Breast epithelium (tissue), 4 donors: ENCODE measurements at regions not wholly inside any gene's neighbourhood (a gene's known extent, or its start where the extent isn't known, plus 50 kb on each side); places are given as distances from the start of the nearest gene placed in this dataset.
A peak's percentile ranks its signal among the peaks of the same experiment; 100 is the strongest.

Experiments
- DNase-seq, 2 donors: peaks; one replicate each; pipeline ENCODE4 v3.0.0-alpha.2; 2019; ENCODE audit warnings: low spot score in 2 of 2
- H3K27ac ChIP-seq, 2 donors: fragments of 200-600 bp; sonication (generic) in 1 of 2; one replicate each; pipeline ENCODE4 v1.5.1; 2016 to 2019; ENCODE audit warnings: mild to moderate bottlenecking in 1 of 2
- H3K27me3 ChIP-seq, 2 donors: fragments of 200-600 bp; sonication (generic) in 1 of 2; one replicate each; pipeline versions ENCODE4 v1.5.1 to v1.6.0; 2017 to 2019; ENCODE audit warnings: control low read depth in 1 of 2, mild to moderate bottlenecking in 1 of 2
- H3K36me3 ChIP-seq: fragments of 200-600 bp; one replicate; pipeline ENCODE4 v1.5.1; 2019
- H3K4me1 ChIP-seq, 2 donors: fragments of 200-600 bp; sonication (generic); one replicate each; pipeline ENCODE4 v1.5.1; 2016 to 2019; ENCODE audit warnings: control low read depth in 1 of 2
- H3K4me3 ChIP-seq, 3 donors: fragments of 200-600 bp; sonication (generic); 1 replicate in 2 of 3; 2 replicates in 1 of 3; pipeline ENCODE4 v1.5.1; 2016 to 2019; ENCODE audit warnings: mild to moderate bottlenecking in 3 of 3, moderate library complexity in 2 of 3
- H3K9me3 ChIP-seq, 2 donors: fragments of 200-600 bp; sonication (generic) in 1 of 2; one replicate each; pipeline ENCODE4 v1.5.1; 2016 to 2019; ENCODE audit warnings: control low read depth in 1 of 2
- CTCF ChIP-seq, 3 donors: fragments of 450-650 bp; IDR thresholded peaks; one replicate each; pipeline ENCODE4 v1.5.1; 2016 to 2017; ENCODE audit warnings: antibody characterized with exemption in 3 of 3, mild to moderate bottlenecking in 3 of 3, moderate library complexity in 3 of 3
- POLR2A ChIP-seq: fragments of 450-650 bp; IDR thresholded peaks from one replicate; pipeline ENCODE4 v1.6.1; 2016; ENCODE audit warnings: antibody characterized with exemption, mild to moderate bottlenecking, moderate library complexity
- POLR2AphosphoS5 ChIP-seq, 3 donors: sonication (generic); formaldehyde crosslinking; IDR thresholded peaks; one replicate each; pipeline ENCODE4 v1.6.1; 2017; ENCODE audit warnings: antibody characterized with exemption in 3 of 3
- intact Hi-C: fragments of 100-400 bp; cut with DNase I; formaldehyde crosslinking; loops from one replicate; pipeline ENCODE4 v1.15.1; 2023; ENCODE audit warnings: low total_unique reads

DNA sequence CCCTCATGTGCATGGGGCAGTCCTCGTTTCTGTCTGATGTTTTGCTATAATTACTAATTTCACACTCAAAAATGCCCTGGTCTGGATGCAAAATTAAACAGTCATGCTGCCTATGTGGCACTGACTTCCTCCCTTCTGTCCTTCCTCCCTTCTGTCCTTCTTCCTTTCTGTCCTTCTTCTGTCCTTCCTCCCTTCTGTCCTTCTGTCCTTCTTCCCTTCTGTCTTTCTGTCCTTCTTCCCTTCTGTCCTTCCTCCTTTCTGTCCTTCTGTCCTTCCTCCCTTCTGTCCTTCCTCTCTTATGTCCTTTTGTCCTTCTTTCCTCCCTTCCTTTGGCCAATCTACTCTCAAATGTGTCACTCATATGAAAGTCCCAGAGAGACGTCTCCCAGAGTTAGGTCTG lies 93.8 kb downstream of the IRF8 start:
- Histone ChIP-seq H3K4me1 (no peaks in the 10 kb centered on the region), H3K27ac (no peak overlapping the region), H3K27me3 (peaks cover 0 to 25% of the 10 kb centered on the region in 2 donors), H3K36me3 (no peaks in the 10 kb centered on the region), H3K4me3 (no peak overlapping the region), H3K9me3 (no peaks in the 10 kb centered on the region)
- TF ChIP-seq CTCF (IDR thresholded peaks at IDR 0.05) (no peak), POLR2AphosphoS5 (IDR thresholded peaks at IDR 0.05) (no peak), POLR2A (no peak)
- intact Hi-C loops, result no loop called here
- DNase-seq, result no peak

- DNase-seq, result no peak
- intact Hi-C loops, result no loop called here
Measured at GRCh38 chr16:85994492-85995490, 95.8 kb downstream of the IRF8 start.

DNA sequence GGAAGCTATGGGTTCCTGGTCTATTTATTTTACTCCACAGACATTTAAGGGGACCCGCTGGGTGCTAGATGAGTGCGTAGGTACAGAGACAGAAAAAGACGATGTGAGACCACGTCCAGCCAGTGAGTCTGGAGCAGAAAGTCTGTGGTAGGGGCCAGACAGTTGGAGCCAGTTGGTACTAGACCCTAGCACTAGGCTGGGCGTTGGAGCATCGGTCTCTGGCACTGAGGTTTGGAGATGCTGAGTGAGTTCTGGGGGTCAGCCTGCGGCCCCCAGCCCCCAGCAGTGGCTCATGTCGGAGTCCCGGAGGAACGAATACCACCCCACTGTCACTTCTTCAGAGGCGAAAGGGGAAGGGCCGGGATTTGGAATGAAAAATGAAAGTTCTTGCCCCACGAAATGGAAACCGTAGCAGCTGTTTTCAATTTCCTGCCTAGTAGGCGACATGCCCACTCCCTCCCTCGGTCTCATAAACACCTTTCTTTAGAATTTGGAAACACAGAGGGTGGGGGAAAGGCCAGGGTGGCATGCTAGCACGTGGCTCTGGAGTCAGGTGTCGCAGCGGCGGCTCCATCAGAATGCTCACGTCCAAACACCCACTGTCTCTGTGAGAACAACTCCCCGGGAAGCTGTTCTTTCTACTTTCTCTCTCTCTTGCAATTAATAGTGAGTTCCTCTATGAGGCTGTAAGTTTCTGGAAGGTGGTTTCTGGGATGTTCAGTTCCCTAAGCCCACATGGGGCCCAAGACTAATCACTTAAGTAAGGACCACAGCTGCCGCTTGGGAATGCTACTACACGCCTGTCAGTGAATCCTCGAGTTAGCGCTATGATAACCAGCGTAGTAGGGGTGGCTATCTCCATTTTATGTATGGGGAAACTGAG lies 96.8 kb downstream of the IRF8 start:
- no peak for TF ChIP-seq POLR2AphosphoS5 (IDR thresholded peaks at IDR 0.05)
- no peak for TF ChIP-seq POLR2A
- TF ChIP-seq CTCF (IDR thresholded peaks at IDR 0.05), result no peak
- no peak overlapping the region for H3K27ac ChIP-seq
- H3K27me3 ChIP-seq, result peaks cover 0 to 7% of the 10 kb centered on the region in 2 donors
- no peaks in the 10 kb centered on the region for H3K9me3 ChIP-seq
- no peak for DNase-seq
- no peaks in the 10 kb centered on the region for H3K4me1 ChIP-seq
- H3K4me3 ChIP-seq, result peak overlapping the region in 2 of 3 donors; percentile 4 to 46
- intact Hi-C loops, result no loop called here
- no peaks in the 10 kb centered on the region for H3K36me3 ChIP-seq

More at GRCh38 chr16:85994492-85995490, 95.8 kb downstream of the IRF8 start:
- Histone ChIP-seq H3K4me3 (no peak overlapping the region), H3K36me3 (no peaks in the 10 kb centered on the region), H3K4me1 (no peaks in the 10 kb centered on the region), H3K9me3 (no peaks in the 10 kb centered on the region), H3K27me3 (peaks cover 0 to 8% of the 10 kb centered on the region in 2 donors), H3K27ac (no peak overlapping the region)
- TF ChIP-seq CTCF (IDR thresholded peaks at IDR 0.05), result no peak
- TF ChIP-seq POLR2AphosphoS5 (IDR thresholded peaks at IDR 0.05), result no peak
- no peak for TF ChIP-seq POLR2A

DNA sequence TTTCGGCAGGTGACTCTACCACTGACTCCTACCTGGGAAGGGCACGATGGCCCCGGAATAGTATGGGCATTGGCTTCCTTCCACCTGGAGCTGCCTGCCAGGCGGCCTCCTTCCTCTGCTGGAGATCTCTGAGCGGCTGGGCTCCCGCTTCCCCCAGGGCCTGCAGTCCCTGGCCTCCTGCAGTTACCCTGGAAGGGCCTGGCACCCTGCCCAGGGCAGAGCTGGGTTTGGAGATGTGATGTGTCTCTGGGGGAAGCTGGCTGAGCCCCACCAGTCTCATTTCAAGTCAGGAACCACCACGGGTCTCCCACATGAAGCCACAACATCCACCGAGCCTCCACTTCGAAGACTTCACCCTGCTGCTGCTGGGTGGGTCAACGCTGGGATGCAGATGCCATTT lies 97.9 kb downstream of the IRF8 start:
- Histone ChIP-seq H3K9me3 (no peaks in the 10 kb centered on the region), H3K36me3 (no peaks in the 10 kb centered on the region), H3K4me1 (no peaks in the 10 kb centered on the region), H3K4me3 (no peak overlapping the region), H3K27ac (no peak overlapping the region), H3K27me3 (peaks cover 0 to 7% of the 10 kb centered on the region in 2 donors)
- TF ChIP-seq POLR2A, result no peak
- TF ChIP-seq CTCF (IDR thresholded peaks at IDR 0.05), result no peak
- TF ChIP-seq POLR2AphosphoS5 (IDR thresholded peaks at IDR 0.05), result no peak
- peak in 1 of 2 donors; percentile 46 for DNase-seq
- intact Hi-C loops, result no loop called here
